DOHH2 (cell line): ENCODE measurements at regions not wholly inside any gene's neighbourhood (a gene's known extent, or its start where the extent isn't known, plus 50 kb on each side); places are given as distances from the start of the nearest gene placed in this dataset.

Source experiments
- CTCF ChIP-seq: fragments of 200-600 bp; sonication (generic); IDR thresholded peaks from one replicate; pipeline ENCODE4 v1.5.1; 2014; ENCODE audit warnings: antibody characterized with exemption, mild to moderate bottlenecking, low read depth, low read length; ENCODE audit not compliant: poor library complexity, severe bottlenecking
- EZH2phosphoT487 ChIP-seq: fragments of 200-600 bp; sonication (generic); IDR thresholded peaks from 2 replicates; pipeline ENCODE4 v1.6.1; 2017; ENCODE audit warnings: borderline replicate concordance, mild to moderate bottlenecking, antibody characterized with exemption, low read length, moderate library complexity, mixed read lengths

- TF ChIP-seq CTCF (no peak), EZH2phosphoT487 (no peak)
Measured at GRCh38 chr12:47022296-47022695, 57.1 kb upstream of the PCED1B start.
